Activated gamma-delta T cell treated with anti-CD3 and anti-CD28 coated beads, Interleukin-2, amount 50 U/mL, for 16 hours (primary cell): ENCODE measurements at regions not wholly inside any gene's neighbourhood (a gene's known extent, or its start where the extent isn't known, plus 50 kb on each side); places are given as distances from the start of the nearest gene placed in this dataset.
"Not testable (repeated sequence)": the region's sequence is repeated elsewhere in the genome, so short reads cannot be mapped to it uniquely, and the experiment has no call there.

ENCODE experiments used
- DNase-seq: peaks from one replicate; pipeline ENCODE4 v3.0.0-alpha.2; 2020; ENCODE audit warnings: low read depth

DNA sequence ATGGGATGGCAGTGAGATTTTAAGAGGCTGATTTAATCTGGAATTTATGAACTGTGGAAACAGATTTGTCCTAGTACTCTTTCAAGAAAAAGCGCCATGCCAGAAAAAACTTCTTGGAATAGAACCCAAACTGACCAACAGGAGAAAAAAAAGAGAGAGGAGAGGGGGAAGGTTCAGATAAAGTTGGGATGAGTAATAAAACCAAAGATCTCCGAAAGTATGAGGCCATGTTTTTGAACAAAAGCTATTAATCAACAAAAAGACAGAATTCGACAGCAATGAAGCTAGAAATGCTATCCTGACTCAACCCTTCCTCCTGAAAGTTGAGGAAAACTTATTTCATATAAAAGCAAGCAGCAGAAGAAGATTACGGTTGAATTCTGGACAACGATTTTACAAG lies 135.5 kb downstream of the CEMIP2 start:
- DNase-seq: no peak

GRCh38 chr9:71630377-71630995 lies 137.8 kb downstream of the CEMIP2 start:
- DNase-seq: no peak

DNA sequence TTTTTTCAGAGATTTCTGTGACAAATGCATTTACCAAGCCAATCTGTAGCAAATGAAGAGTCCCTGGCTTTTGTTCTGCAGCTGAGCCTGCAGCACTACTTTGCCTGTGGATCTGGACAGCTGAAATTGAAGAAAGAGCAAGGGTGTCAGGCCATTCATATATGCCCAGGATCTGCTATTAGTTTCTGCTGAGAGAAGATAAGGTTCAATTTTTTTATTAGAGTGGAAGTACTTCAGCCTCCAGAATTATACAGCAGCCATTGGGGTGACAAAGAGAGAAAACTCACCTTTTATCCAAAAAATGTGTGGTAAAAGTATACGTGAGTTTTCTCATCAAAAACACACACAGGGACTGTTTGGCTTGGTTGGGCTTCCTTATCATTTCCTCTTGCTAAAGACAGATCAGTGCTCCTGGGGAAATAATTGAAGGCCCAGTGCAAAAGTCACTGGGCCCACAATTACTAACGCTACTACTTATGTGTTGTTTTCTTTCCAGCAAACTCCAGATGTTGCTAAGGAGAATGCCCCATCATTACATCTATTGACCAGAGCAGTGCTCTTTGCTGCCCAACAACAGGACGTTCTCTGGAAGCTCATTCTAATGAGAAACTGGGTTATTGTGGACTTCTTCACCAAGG lies 138.6 kb downstream of the CEMIP2 start:
- no peak for DNase-seq

DNA sequence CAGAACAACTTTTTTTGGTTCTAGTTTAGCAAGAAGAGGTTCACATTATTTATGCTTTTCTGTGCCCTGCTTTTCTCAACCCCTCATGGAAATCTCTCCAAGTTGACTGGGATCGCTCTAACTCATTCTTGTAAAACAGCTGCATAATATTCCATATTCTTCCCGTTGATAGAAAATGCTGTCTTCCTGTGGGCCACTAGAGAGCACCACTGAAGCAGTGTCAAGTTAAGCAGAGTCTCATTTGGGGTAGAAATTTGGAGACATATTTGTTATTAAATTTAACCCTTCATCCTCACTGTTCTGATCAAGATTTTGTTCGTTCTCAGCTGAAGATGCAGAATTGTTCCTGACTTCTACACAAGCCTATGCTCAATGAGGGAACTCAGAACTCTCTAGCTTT lies 140.1 kb downstream of the CEMIP2 start:
- DNase-seq: no peak

- DNase-seq: no peak
Measured at GRCh38 chr9:71627537-71627936, 140.8 kb downstream of the CEMIP2 start.

- no peak for DNase-seq
Measured at GRCh38 chr9:71626395-71626794, 141.9 kb downstream of the CEMIP2 start.

DNA sequence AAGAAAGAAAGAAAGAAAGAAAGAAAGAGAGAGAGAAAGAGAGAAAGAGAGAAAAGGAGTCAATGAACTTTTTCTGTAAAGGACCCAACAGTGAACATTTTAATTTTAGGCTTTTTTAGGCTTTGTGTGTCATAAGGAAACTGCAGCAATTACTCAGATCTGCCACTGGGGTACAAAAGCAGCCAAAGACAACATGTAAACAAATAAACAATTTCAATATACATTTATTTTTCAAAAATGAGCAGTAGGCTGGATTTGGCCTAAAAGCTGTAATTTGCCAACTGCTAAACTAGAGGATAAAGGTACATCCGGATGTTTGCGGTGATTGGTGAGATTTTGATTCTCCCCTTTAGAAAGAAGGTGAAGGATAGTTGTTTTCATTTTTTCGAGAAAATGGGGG lies 143.6 kb downstream of the CEMIP2 start:
- DNase-seq: no peak

DNA sequence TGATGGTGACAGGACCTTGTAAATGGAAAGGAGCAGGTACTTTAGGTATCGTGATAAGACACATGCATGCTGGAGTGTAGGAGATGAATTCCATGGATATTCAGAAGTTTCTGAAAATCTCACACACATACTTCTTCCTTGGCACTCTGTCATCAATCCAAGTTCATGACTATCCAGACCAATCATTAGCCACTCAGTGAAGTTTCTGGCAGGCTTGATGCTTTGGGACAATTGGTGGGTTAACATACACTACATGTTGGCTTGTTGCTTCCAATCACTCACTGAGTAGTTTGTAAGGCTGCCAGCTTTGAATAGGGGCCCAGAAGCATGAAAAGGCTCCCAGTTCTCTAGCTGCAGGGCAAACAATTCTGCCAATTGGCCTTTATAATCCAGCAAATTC lies 147.6 kb downstream of the CEMIP2 start:
- DNase-seq: no peak

GRCh38 chr9:71620331-71620730 lies 148.0 kb downstream of the CEMIP2 start:
- no peak for DNase-seq

- no peak for DNase-seq
Measured at GRCh38 chr9:71619926-71620325, 148.4 kb downstream of the CEMIP2 start.

DNA sequence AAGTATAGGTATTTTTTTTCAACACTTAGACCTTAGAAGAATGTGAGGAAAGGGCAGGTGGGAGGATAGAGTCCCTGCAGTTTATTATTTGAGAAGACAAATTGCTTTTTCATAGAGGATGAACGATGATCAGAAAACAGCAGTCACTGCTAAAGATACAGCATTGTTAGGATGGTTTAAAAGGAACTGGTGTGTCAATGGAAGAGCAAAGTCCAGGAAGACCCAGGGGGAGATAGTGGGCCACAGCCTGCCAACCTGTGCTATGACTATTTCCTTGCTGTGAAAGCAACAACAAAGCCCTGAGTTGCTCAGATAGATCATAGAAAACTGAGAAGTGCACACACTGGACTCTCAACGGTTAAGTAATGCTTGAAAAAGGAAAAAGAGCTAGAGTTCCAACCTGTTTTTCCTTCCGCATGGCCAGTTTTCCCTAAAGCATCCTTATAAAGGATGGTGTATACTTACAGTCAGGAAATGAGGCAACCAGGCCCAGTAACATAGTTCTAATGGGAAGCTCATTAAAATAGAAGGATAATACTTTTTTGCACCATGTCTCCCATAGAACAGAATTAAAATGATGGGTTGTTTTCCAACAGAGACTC lies 153.8 kb downstream of the CEMIP2 start:
- DNase-seq: no peak

- no peak for DNase-seq
Measured at GRCh38 chr9:71612889-71613288, 155.4 kb downstream of the CEMIP2 start.

DNA sequence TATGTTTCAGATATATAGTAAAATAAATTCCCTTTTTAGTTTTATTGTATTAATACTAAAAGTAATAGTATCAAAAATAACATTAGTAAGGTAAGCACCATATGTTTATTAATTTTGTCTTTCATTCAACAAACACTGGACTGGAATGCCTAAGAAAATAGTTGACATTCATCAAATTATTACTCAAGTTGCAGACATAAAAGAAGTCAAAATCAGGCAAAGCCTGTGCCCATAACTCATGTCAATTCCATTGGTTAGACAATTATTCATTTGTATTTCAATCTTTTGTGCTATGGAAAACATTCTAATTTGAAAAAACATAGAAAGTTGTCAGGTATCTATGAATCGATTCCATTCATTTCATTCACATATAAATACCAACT lies 158.9 kb downstream of the CEMIP2 start:
- DNase-seq: no peak

DNA sequence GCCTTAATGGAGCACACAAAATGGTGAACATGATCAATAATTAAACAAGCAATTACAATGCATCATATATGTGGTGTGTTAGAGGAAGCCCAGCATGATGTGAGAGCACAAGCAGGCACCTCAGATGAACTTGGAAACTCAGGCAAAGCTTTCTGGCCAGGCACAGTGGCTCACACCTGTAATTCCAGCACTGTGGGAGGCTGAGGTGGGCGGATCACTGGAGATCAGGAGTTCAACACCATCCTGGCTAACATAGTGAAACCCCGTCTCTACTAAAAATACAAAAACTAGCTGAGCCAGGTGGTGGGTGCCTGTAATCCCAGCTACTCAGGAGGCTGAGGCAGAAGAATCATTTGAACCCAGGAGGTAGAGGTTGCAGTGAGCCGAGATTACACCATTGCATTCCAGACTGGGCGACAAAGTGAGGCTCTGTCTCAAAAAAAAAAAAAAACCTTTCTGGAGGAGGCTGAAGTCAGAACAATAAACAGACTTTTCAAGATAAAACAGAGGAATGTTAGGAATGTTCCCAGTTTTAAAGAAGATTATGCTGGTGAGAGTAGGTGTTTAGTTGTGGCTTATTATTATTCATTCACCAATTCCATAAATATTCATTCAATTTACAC lies 159.4 kb downstream of the CEMIP2 start:
- no peak for DNase-seq

- DNase-seq: no peak
Measured at GRCh38 chr9:71608021-71608420, 160.3 kb downstream of the CEMIP2 start.

DNA sequence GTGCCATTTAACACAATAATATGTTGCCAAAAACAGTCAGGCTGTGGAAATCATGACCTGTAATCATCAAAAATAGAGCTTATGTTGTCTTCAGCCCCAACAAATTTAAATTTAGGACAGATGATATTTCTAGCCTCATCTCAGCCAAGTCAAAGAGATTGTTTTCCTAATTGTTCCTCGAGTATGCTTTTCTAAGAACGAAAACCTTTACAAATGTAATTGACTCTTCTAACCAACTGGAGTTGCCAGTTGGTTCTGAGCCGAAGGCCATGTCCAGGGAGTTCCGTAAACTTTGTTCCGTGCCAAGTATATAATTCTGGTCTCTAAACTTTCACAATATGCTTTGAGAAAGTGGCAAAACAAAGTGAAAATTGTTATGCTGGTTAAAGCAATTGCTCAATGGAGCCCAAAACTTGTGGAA lies 160.8 kb downstream of the CEMIP2 start:
- no peak for DNase-seq

DNA sequence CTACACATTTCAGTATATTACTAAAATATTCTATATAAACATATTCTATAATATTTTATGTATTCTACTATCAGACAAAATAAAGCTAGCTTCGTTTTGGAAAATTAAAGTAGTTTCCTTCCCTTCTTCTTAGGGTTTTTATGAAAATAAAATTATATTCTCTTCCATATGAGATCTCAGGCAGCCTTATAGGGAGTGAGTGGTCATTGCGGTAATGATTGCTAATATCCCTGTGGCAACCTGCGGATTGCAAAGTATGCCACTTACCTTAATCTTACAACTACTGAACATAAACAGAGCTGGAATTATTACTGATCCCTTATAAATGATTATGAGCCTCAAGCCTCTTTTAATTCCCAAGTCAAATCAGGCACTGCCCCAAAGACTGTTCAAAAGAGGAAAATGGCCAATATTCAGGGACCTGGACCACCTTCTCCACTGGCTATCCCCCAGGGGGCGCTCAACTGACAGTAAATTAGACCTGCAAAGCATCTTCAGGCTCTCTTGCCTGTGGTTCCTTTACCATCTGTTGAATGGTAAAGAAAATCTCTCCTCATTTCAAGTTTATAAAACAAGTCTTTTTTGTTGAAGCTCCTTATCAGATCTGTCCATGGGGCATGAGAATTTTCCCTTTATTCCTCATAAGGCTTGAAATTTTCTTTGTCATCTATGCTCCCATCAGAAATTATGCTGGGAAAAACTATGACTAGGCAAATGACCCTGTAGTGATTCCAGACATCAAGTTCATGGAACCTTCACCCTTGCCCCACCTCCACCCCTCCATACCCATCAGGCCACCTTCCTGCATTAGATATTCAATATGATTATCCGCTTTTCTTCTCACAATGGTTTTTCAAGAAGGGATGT lies 163.9 kb downstream of the CEMIP2 start:
- DNase-seq: peak; percentile 74

DNA sequence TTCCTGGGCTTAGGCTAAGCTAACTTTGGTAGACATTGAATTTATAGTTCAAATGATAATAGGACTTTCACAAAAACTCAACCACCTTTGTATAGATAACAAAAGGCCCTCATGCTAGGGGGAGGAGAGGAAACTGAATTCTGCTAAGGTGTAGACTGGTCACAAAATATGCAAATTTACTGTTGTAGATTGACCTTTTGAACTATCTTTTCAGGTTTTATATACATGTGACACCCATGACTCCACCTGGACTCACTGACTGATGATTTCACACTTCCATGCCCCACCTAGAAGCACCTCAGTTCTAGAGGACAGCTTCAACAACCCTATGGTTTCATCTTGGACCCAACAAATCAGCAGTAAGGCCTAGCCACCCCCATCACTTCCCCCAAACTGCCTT lies 165.7 kb downstream of the CEMIP2 start:
- DNase-seq: no peak

DNA sequence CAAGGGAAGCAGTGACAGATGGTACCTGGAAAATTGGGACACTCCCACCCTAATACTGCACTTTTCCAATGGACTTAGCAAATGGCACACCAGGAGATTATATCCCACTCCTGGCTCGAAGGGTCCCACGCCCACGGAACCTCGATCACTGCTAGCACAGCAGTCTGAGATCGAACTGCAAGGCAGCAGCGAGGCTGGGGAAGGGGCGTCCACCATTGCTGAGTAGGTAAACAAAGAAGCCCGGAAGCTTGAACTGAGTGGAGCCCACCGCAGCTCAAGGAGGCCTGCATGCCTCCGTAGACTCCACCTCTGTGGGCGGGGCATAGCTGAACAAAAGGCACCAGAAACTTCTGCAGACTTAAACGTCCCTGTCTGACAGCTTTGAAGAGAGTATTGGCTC lies 172.6 kb downstream of the CEMIP2 start:
- DNase-seq: not testable (repeated sequence)

DNA sequence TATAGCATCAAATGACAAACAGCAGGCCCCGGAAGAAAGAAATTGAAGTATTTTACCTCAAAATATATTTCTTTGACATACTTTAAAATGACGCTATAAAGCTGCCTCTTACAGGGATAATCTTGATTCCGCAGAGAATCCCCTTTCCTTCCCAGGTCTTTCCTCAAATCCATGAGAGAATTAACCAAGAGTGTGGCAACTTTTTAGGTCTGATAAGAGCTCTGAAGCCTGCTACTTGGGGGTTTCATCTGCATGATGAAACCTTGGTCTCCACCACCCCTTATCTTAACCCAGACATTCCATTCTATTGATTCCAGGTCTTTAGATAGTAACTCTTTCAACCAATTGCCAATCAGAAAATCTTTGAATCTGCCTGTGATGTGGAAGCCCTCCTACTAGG lies 173.8 kb downstream of the CEMIP2 start:
- no peak for DNase-seq

GRCh38 chr9:71592400-71592799 lies 175.9 kb downstream of the CEMIP2 start:
- no peak for DNase-seq

GRCh38 chr9:71590362-71590761 lies 178.0 kb downstream of the CEMIP2 start:
- no peak for DNase-seq
